IPS-15b (cell line): ENCODE measurements at regions not wholly inside any gene's neighbourhood (a gene's known extent, or its start where the extent isn't known, plus 50 kb on each side); places are given as distances from the start of the nearest gene placed in this dataset.

ENCODE experiments used
- H3K27me3 ChIP-seq: one replicate; pipeline ENCODE4 v1.6.1; 2013; ENCODE audit warnings: low read length; ENCODE audit not compliant: control insufficient read depth, insufficient read depth
- H3K36me3 ChIP-seq: one replicate; pipeline ENCODE4 v1.6.1; 2013; ENCODE audit warnings: low read length; ENCODE audit not compliant: control insufficient read depth, insufficient read depth
- H3K4me1 ChIP-seq: one replicate; pipeline ENCODE4 v1.6.1; 2013; ENCODE audit warnings: mild to moderate bottlenecking, low read length; ENCODE audit not compliant: control insufficient read depth, insufficient read depth
- H3K4me3 ChIP-seq: one replicate; pipeline ENCODE4 v1.5.1; 2013; ENCODE audit warnings: low read depth, low read length
- H3K9ac ChIP-seq: one replicate; pipeline ENCODE4 v1.6.1; 2013; ENCODE audit warnings: low read depth, mild to moderate bottlenecking, low read length
- H3K9me3 ChIP-seq: one replicate; pipeline ENCODE4 v1.6.1; 2013; ENCODE audit warnings: mild to moderate bottlenecking, low read length; ENCODE audit not compliant: control insufficient read depth, insufficient read depth

GRCh38 chr5:105430516-105430915 is 1867.9 kb upstream of the NUDT12 start:
- Histone ChIP-seq H3K4me1 (no peaks in the 10 kb centered on the region), H3K36me3 (no peaks in the 10 kb centered on the region), H3K27me3 (no peaks in the 10 kb centered on the region), H3K4me3 (no peak overlapping the region), H3K9ac (no peak overlapping the region), H3K9me3 (no peaks in the 10 kb centered on the region)

DNA sequence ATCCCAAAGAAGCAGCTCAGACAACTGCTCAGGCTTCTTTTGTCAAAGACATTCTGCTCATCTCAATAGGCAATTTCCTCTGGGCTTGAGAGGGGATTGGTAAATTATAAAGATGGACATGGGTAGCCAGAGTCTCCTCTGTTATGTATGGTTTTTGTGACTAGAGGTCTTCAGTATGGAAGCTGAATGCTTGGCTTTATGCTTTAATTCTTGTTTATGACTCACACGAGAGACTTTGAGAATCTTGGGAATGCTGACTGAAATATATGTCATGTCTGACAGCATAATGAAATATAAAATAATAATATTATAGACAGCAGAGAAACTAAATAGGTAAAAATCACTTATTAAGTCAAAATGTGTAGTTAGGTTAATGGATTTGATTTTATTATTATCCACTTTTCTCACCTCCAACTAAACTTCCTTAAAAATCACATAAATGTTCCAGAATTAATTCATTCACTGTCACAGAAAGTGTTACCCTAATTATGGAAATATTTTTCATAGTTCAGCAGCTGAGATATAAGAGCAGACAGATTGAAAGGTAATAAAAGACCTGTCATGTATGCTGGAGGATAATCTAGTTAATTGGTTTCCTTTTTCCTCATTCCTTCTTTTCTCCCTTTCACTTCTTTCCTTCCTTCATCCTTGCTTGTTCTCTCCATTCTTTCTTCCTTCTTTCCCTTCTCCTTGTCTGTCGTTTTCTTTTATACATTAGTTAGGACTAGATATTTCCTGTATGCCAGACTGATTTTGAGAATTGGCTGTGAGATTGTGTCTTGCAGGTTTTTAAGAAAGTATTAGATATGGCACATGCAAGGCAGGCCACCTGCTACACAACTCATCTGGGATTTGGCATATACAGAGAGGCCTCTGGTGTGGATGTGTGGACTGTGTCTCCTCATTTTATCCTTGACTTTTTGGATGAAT is 1866.1 kb upstream of the NUDT12 start:
- Histone ChIP-seq H3K9ac (no peak overlapping the region), H3K9me3 (no peaks in the 10 kb centered on the region), H3K4me1 (no peaks in the 10 kb centered on the region), H3K27me3 (no peaks in the 10 kb centered on the region), H3K36me3 (no peaks in the 10 kb centered on the region), H3K4me3 (no peak overlapping the region)

- no peaks in the 10 kb centered on the region for H3K4me1 ChIP-seq
Measured at GRCh38 chr5:105414067-105414466, 1851.5 kb upstream of the NUDT12 start.

GRCh38 chr5:105413406-105413990 is 1850.9 kb upstream of the NUDT12 start:
- no peak overlapping the region for H3K9ac ChIP-seq
- no peaks in the 10 kb centered on the region for H3K36me3 ChIP-seq

More at GRCh38 chr5:105414067-105414466, 1851.5 kb upstream of the NUDT12 start:
- Histone ChIP-seq H3K27me3 (no peaks in the 10 kb centered on the region), H3K9ac (no peak overlapping the region), H3K4me3 (no peak overlapping the region), H3K36me3 (no peaks in the 10 kb centered on the region), H3K9me3 (no peaks in the 10 kb centered on the region)

GRCh38 chr5:105409695-105410094 is 1847.1 kb upstream of the NUDT12 start:
- no peak overlapping the region for H3K4me3 ChIP-seq

More at GRCh38 chr5:105413406-105413990, 1850.9 kb upstream of the NUDT12 start:
- H3K4me1 ChIP-seq, result no peaks in the 10 kb centered on the region
- no peaks in the 10 kb centered on the region for H3K9me3 ChIP-seq
- H3K4me3 ChIP-seq, result no peak overlapping the region
- no peaks in the 10 kb centered on the region for H3K27me3 ChIP-seq

GRCh38 chr5:105407200-105407599 is 1844.6 kb upstream of the NUDT12 start:
- Histone ChIP-seq H3K4me1 (peaks cover 4% of the 10 kb centered on the region), H3K9me3 (no peaks in the 10 kb centered on the region), H3K9ac (no peak overlapping the region), H3K36me3 (no peaks in the 10 kb centered on the region), H3K27me3 (no peaks in the 10 kb centered on the region), H3K4me3 (no peak overlapping the region)

More at GRCh38 chr5:105409695-105410094, 1847.1 kb upstream of the NUDT12 start:
- Histone ChIP-seq H3K4me1 (peaks cover 4% of the 10 kb centered on the region), H3K27me3 (no peaks in the 10 kb centered on the region), H3K36me3 (no peaks in the 10 kb centered on the region), H3K9me3 (no peaks in the 10 kb centered on the region), H3K9ac (no peak overlapping the region)

DNA sequence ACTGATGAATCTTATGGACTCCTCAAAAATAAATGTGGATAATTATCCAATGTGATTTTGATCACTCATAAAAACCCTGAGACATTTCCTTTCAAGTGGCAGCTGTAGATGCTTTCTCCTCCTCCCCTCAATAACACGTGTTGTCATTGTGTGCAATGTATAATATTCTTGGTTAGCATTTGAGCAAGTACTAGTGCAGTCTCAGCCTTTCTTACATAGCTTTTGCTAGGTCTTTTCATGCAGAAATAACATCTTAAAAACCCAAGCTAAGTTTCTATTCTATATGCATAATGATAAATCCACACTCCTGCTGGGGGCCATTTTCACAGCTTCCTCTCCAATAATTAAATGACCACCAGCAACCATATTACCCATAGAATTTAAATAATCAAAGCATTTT is 1835.2 kb upstream of the NUDT12 start:
- Histone ChIP-seq H3K4me3 (no peak overlapping the region), H3K36me3 (no peaks in the 10 kb centered on the region), H3K9ac (no peak overlapping the region), H3K9me3 (no peaks in the 10 kb centered on the region), H3K27me3 (no peaks in the 10 kb centered on the region), H3K4me1 (no peaks in the 10 kb centered on the region)

- no peaks in the 10 kb centered on the region for H3K9me3 ChIP-seq
- no peaks in the 10 kb centered on the region for H3K27me3 ChIP-seq
- no peak overlapping the region for H3K4me3 ChIP-seq
- no peaks in the 10 kb centered on the region for H3K4me1 ChIP-seq
- H3K36me3 ChIP-seq, result no peaks in the 10 kb centered on the region
- H3K9ac ChIP-seq, result no peak overlapping the region
Measured at GRCh38 chr5:105392710-105393149, 1830.1 kb upstream of the NUDT12 start.

DNA sequence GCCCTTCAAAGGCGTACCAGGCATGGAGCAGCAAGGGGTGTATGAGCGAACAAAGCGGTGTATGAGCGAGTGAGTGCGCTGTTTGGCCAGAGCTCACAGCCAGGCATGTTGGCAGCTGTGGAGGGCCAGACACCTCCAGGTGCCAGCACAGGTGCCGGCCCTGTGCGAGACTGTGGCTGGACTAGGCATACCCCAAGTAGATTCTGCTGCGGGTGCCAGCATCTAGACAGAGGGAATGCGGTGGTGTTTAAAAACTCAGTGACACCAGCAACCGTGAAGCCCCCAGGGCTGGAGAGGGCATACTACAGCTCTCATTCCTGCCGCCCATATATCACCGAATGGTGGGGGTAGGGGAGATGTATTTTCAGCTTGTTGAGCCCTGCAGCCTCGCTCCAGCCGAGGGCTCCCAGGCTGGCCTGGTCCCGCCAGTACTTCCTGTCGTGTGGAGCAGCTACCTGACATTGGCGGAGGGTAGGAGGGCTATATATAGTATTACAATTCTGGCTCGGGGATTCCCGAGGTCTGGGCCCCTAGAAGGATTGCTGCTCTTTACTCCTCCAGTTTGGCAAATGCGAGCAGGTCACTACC is 1829.6 kb upstream of the NUDT12 start:
- Histone ChIP-seq H3K4me1 (no peaks in the 10 kb centered on the region), H3K27me3 (no peaks in the 10 kb centered on the region), H3K36me3 (no peaks in the 10 kb centered on the region), H3K4me3 (no peak overlapping the region), H3K9ac (no peak overlapping the region), H3K9me3 (no peaks in the 10 kb centered on the region)

- Histone ChIP-seq H3K9ac (no peak overlapping the region), H3K36me3 (no peaks in the 10 kb centered on the region), H3K27me3 (no peaks in the 10 kb centered on the region), H3K4me3 (no peak overlapping the region), H3K9me3 (no peaks in the 10 kb centered on the region), H3K4me1 (no peaks in the 10 kb centered on the region)
Measured at GRCh38 chr5:105380126-105380525, 1817.5 kb upstream of the NUDT12 start.

DNA sequence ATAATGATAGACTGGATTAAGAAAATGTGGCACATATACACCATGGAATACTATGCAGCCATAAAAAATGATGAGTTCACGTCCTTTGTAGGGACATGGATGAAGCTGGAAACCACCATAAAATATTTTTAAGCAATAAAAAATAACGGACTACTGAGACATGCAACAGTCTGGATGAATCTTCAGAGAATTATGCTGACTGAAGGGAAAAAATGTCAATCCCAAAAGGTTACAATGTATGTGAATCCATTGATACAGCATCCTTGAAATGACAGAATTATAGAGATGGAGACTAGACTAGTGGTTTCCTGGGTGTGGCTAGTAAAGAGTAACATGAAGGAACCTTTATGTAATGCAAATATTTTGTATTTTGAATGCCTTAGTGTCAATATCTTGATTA is 1808.6 kb upstream of the NUDT12 start:
- Histone ChIP-seq H3K9me3 (no peaks in the 10 kb centered on the region), H3K27me3 (no peaks in the 10 kb centered on the region), H3K36me3 (no peaks in the 10 kb centered on the region), H3K4me3 (no peak overlapping the region), H3K4me1 (no peaks in the 10 kb centered on the region), H3K9ac (no peak overlapping the region)
